ENCODE measurements at regions not wholly inside any gene's neighbourhood (a gene's known extent, or its start where the extent isn't known, plus 50 kb on each side); places are given as distances from the start of the nearest gene placed in this dataset.

DNA sequence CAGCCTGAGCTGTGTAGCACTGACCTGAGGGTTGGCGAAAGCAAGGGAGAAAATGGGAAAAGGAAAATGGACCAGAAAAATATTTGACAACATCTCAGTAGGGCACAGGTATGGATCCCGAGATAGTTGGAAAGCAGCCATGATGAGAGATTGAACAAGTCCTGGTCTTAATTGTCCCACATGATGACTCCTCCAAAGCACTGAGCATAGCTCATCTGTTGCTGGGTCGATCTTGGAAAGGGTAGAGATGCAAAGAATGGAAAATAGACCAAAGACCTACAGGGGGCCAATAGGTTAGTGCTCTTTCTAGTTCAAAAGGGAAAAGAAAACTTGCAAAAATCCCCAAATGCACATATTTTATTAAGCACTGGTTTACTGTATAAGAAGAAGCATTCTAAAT, 251.9 kb downstream of the SEC23A start:
- TF ChIP-seq POLR2A (IDR thresholded peaks at IDR 0.05; ENCODE audit: low read depth, low read length) = no peak
- no peak for TF ChIP-seq TAF1 (IDR thresholded peaks at IDR 0.05; ENCODE audit: low read depth, low read length)
- TF ChIP-seq SPI1 (IDR thresholded peaks at IDR 0.05; ENCODE audit: low read depth, low read length) = no peak
- TF ChIP-seq POLR2AphosphoS5 (IDR thresholded peaks at IDR 0.05; ENCODE audit: low read depth, low read length) = no peak

Data from GM12891 (cell line).